ENCODE measurements at regions not wholly inside any gene's neighbourhood (a gene's known extent, or its start where the extent isn't known, plus 50 kb on each side); places are given as distances from the start of the nearest gene placed in this dataset.
"Not testable (repeated sequence)": the region's sequence is repeated elsewhere in the genome, so short reads cannot be mapped to it uniquely, and the experiment has no call there.

- Mint-ChIP-seq H3K27me3 (peaks cover 0 to 1% of the 10 kb centered on the region in 2 donors), H3K9me3 (peaks cover 4 to 21% (median 12%) of the 10 kb centered on the region in 3 donors), H3K4me1 (no peaks in the 10 kb centered on the region), H3K36me3 (peaks cover 20% of the 10 kb centered on the region), H3K27ac (no peak overlapping the region), H3K4me3 (no peak overlapping the region)
- ATAC-seq (replicated peaks in 1 of 4) = no peak
- POLR2A ChIA-PET = no interaction called here
- no peaks in the 10 kb centered on the region for H3K36me3 ChIP-seq (ENCODE audit: control insufficient read depth in 2 of 2, extremely low read depth in 1 of 2, insufficient read depth in 1 of 2, low read length in 1 of 2)
- no peaks in the 10 kb centered on the region for H3K9me3 ChIP-seq
- H3K4me1 ChIP-seq (ENCODE audit: control insufficient read depth in 1 of 2, extremely low read depth in 1 of 2, insufficient read depth in 2 of 2, low read length in 2 of 2) = no peaks in the 10 kb centered on the region
- peaks cover 0 to 4% of the 10 kb centered on the region in 2 experiments for H3K27me3 ChIP-seq (replicated peaks in 1 of 2; ENCODE audit: control insufficient read depth in 2 of 2, extremely low read depth in 1 of 2, insufficient read depth in 2 of 2, low read length in 1 of 2)
- no peak overlapping the region for H3K4me3 ChIP-seq (ENCODE audit: control insufficient read depth in 1 of 2, extremely low read depth in 1 of 2, low read length in 1 of 2)
- DNase-seq = no peak
- 88% methylated on average over 6 of the region's 7 CpGs for WGBS (ENCODE audit: insufficient coverage)
- CTCF ChIA-PET = no interaction called here
- no peak overlapping the region for H3K27ac ChIP-seq (ENCODE audit: low read length)
Measured at GRCh38 chr1:89436856-89437255, 73.0 kb downstream of the GBP6 start.

- DNase-seq; H3K4me1 Mint-ChIP-seq; H3K4me1 ChIP-seq (ENCODE audit: control insufficient read depth in 1 of 2, extremely low read depth in 1 of 2, insufficient read depth in 2 of 2, low read length in 2 of 2); H3K27me3 Mint-ChIP-seq; CTCF ChIA-PET; ATAC-seq (replicated peaks in 1 of 4); H3K4me3 Mint-ChIP-seq; H3K4me3 ChIP-seq (ENCODE audit: control insufficient read depth in 1 of 2, extremely low read depth in 1 of 2, low read length in 1 of 2); H3K27ac ChIP-seq (ENCODE audit: low read length); POLR2A ChIA-PET; H3K36me3 ChIP-seq (ENCODE audit: control insufficient read depth in 2 of 2, extremely low read depth in 1 of 2, insufficient read depth in 1 of 2, low read length in 1 of 2); H3K27me3 ChIP-seq (replicated peaks in 1 of 2; ENCODE audit: control insufficient read depth in 2 of 2, extremely low read depth in 1 of 2, insufficient read depth in 2 of 2, low read length in 1 of 2); H3K27ac Mint-ChIP-seq; H3K9me3 ChIP-seq: not testable (repeated sequence)
- Mint-ChIP-seq H3K9me3 (peaks cover 4 to 21% (median 12%) of the 10 kb centered on the region in 3 donors), H3K36me3 (peaks cover 21% of the 10 kb centered on the region)
- 91% methylated on average over 2 of the region's 5 CpGs for WGBS (ENCODE audit: insufficient coverage)
Measured at GRCh38 chr1:89438301-89438700, 74.4 kb downstream of the GBP6 start.

GRCh38 chr1:89440911-89441310, 77.1 kb downstream of the GBP6 start:
- ATAC-seq (replicated peaks in 1 of 4) (no peak), DNase-seq (no peak)
- Histone ChIP-seq H3K36me3 (ENCODE audit: control insufficient read depth in 2 of 2, extremely low read depth in 1 of 2, insufficient read depth in 1 of 2, low read length in 1 of 2) (no peaks in the 10 kb centered on the region), H3K4me3 (ENCODE audit: control insufficient read depth in 1 of 2, extremely low read depth in 1 of 2, low read length in 1 of 2) (no peak overlapping the region), H3K27ac (ENCODE audit: low read length) (no peak overlapping the region), H3K27me3 (replicated peaks in 1 of 2; ENCODE audit: control insufficient read depth in 2 of 2, extremely low read depth in 1 of 2, insufficient read depth in 2 of 2, low read length in 1 of 2) (peaks cover 0 to 4% of the 10 kb centered on the region in 2 experiments), H3K9me3 (no peaks in the 10 kb centered on the region), H3K4me1 (ENCODE audit: control insufficient read depth in 1 of 2, extremely low read depth in 1 of 2, insufficient read depth in 2 of 2, low read length in 2 of 2) (no peaks in the 10 kb centered on the region)
- Mint-ChIP-seq H3K27me3 (peaks cover 0 to 4% of the 10 kb centered on the region in 2 donors), H3K27ac (no peak overlapping the region), H3K4me3 (no peak overlapping the region), H3K36me3 (peaks cover 21% of the 10 kb centered on the region), H3K4me1 (no peaks in the 10 kb centered on the region), H3K9me3 (peaks cover 4 to 21% (median 12%) of the 10 kb centered on the region in 3 donors)
- WGBS (ENCODE audit: insufficient coverage) = no CpG with 5 or more reads among the region's 2 CpGs
- CTCF ChIA-PET = interaction anchor here in 1 of 2 donors (1.2 kb wide), 1 partner anchor 12 kb away, joined by 4 read pairs; no protein-coding TSS in a partner anchor
- POLR2A ChIA-PET = no interaction called here

GRCh38 chr1:89444791-89445190, 79.8 kb upstream of the LRRC8B start:
- Mint-ChIP-seq H3K36me3 (peaks cover 12% of the 10 kb centered on the region), H3K27me3 (peaks cover 4% of the 10 kb centered on the region in 2 donors), H3K9me3 (peaks cover 0 to 10% (median 2%) of the 10 kb centered on the region in 3 donors), H3K4me1 (no peaks in the 10 kb centered on the region), H3K27ac (no peak overlapping the region), H3K4me3 (no peak overlapping the region)
- DNase-seq (no peak), ATAC-seq (replicated peaks in 1 of 4) (no peak)
- ChIA-PET CTCF (interaction anchor here (0.7 to 1.3 kb wide), 4 partner anchors 10 to 291 kb away, joined by 3 to 5 read pairs (median 3); no protein-coding TSS in a partner anchor), POLR2A (no interaction called here)
- H3K9me3 ChIP-seq = no peaks in the 10 kb centered on the region
- H3K36me3 ChIP-seq (ENCODE audit: control insufficient read depth in 2 of 2, extremely low read depth in 1 of 2, insufficient read depth in 1 of 2, low read length in 1 of 2) = no peaks in the 10 kb centered on the region
- peaks cover 0 to 3% of the 10 kb centered on the region in 2 experiments for H3K27me3 ChIP-seq (replicated peaks in 1 of 2; ENCODE audit: control insufficient read depth in 2 of 2, extremely low read depth in 1 of 2, insufficient read depth in 2 of 2, low read length in 1 of 2)
- no peaks in the 10 kb centered on the region for H3K4me1 ChIP-seq (ENCODE audit: control insufficient read depth in 1 of 2, extremely low read depth in 1 of 2, insufficient read depth in 2 of 2, low read length in 2 of 2)
- H3K27ac ChIP-seq (ENCODE audit: low read length) = no peak overlapping the region
- H3K4me3 ChIP-seq (ENCODE audit: control insufficient read depth in 1 of 2, extremely low read depth in 1 of 2, low read length in 1 of 2) = no peak overlapping the region

- CTCF ChIA-PET = interaction anchor here (0.5 to 1.8 kb wide), 5 partner anchors 434 to 527 kb away, joined by 3 to 11 read pairs (median 3); no protein-coding TSS in a partner anchor
- H3K4me3 ChIP-seq (ENCODE audit: control insufficient read depth in 1 of 2, extremely low read depth in 1 of 2, low read length in 1 of 2) = no peak overlapping the region
- Mint-ChIP-seq H3K4me1 (peaks cover 9 to 12% (median 11%) of the 10 kb centered on the region in 3 donors), H3K27ac (peak overlapping the region in 1 of 2 donors; percentile 46), H3K9me3 (no peaks in the 10 kb centered on the region), H3K36me3 (no peaks in the 10 kb centered on the region), H3K4me3 (no peak overlapping the region), H3K27me3 (peaks cover 4 to 7% of the 10 kb centered on the region in 2 donors)
- H3K36me3 ChIP-seq (ENCODE audit: control insufficient read depth in 2 of 2, extremely low read depth in 1 of 2, insufficient read depth in 1 of 2, low read length in 1 of 2) = no peaks in the 10 kb centered on the region
- POLR2A ChIA-PET = interaction anchor here in 1 of 2 donors (0.5 kb wide), 1 partner anchor 430 kb away, joined by 11 read pairs; no protein-coding TSS in a partner anchor
- peak in 1 of 4 experiments; percentile 43 for ATAC-seq (replicated peaks in 1 of 4)
- H3K9me3 ChIP-seq = no peaks in the 10 kb centered on the region
- no CpG with 5 or more reads among the region's 2 CpGs for WGBS (ENCODE audit: insufficient coverage)
- peaks cover 0 to 3% of the 10 kb centered on the region in 2 experiments for H3K27me3 ChIP-seq (replicated peaks in 1 of 2; ENCODE audit: control insufficient read depth in 2 of 2, extremely low read depth in 1 of 2, insufficient read depth in 2 of 2, low read length in 1 of 2)
- no peak overlapping the region for H3K27ac ChIP-seq (ENCODE audit: low read length)
- no peak for DNase-seq
- peaks cover 0 to 2% of the 10 kb centered on the region in 2 experiments for H3K4me1 ChIP-seq (ENCODE audit: control insufficient read depth in 1 of 2, extremely low read depth in 1 of 2, insufficient read depth in 2 of 2, low read length in 2 of 2)
Measured at GRCh38 chr1:89451011-89451410, 73.6 kb upstream of the LRRC8B start.

- peaks cover 5 to 15% of the 10 kb centered on the region in 2 donors for H3K27me3 Mint-ChIP-seq
- no peaks in the 10 kb centered on the region for H3K9me3 ChIP-seq
- no peaks in the 10 kb centered on the region for H3K36me3 Mint-ChIP-seq
- ChIA-PET CTCF (interaction anchor here (0.6 to 2.9 kb wide), 28 partner anchors 12 to 548 kb away, joined by 3 to 24 read pairs (median 4); partner anchors contain the start of gene GBP1 (in 1 of the 2)), POLR2A (interaction anchor here (0.5 to 0.6 kb wide), 2 partner anchors 341 to 469 kb away, joined by 6 to 12 read pairs; no protein-coding TSS in a partner anchor)
- no peaks in the 10 kb centered on the region for H3K9me3 Mint-ChIP-seq
- no peak overlapping the region for H3K27ac ChIP-seq (ENCODE audit: low read length)
- no peak overlapping the region for H3K27ac Mint-ChIP-seq
- peaks cover 9 to 12% (median 11%) of the 10 kb centered on the region in 3 donors for H3K4me1 Mint-ChIP-seq
- no peaks in the 10 kb centered on the region for H3K27me3 ChIP-seq (replicated peaks in 1 of 2; ENCODE audit: control insufficient read depth in 2 of 2, extremely low read depth in 1 of 2, insufficient read depth in 2 of 2, low read length in 1 of 2)
- H3K36me3 ChIP-seq (ENCODE audit: control insufficient read depth in 2 of 2, extremely low read depth in 1 of 2, insufficient read depth in 1 of 2, low read length in 1 of 2) = no peaks in the 10 kb centered on the region
- H3K4me3 ChIP-seq (ENCODE audit: control insufficient read depth in 1 of 2, extremely low read depth in 1 of 2, low read length in 1 of 2) = no peak overlapping the region
- no peak overlapping the region for H3K4me3 Mint-ChIP-seq
- WGBS (ENCODE audit: insufficient coverage) = 100% methylated on average over 4 of the region's 9 CpGs
- DNase-seq = no peak
- ATAC-seq (replicated peaks in 1 of 4) = no peak
- H3K4me1 ChIP-seq (ENCODE audit: control insufficient read depth in 1 of 2, extremely low read depth in 1 of 2, insufficient read depth in 2 of 2, low read length in 2 of 2) = peaks cover 0 to 2% of the 10 kb centered on the region in 2 experiments
Measured at GRCh38 chr1:89453123-89453972, 71.3 kb upstream of the LRRC8B start.
